ENCODE measurements at regions not wholly inside any gene's neighbourhood (a gene's known extent, or its start where the extent isn't known, plus 50 kb on each side); places are given as distances from the start of the nearest gene placed in this dataset.
"Not testable (repeated sequence)": the region's sequence is repeated elsewhere in the genome, so short reads cannot be mapped to it uniquely, and the experiment has no call there.

DNA sequence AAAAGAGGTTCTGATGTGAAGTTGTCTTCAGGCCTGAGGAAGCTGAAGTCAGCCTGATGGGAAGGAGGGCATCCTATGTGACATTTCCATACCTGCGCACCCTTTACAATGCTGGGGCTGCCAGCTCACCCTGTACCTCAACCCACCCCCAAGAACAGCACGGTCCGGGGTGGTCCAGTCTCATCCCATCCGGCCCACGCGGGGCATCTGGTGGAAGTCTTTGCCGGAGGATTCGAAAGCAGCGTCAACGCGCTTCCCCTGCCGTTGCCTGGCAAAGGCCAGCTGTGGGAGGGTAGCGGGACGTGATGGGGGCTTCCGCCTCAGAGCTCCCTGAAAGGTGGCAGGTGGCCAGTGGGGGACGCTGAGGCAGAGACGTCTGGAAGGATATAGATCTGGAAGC lies 113.6 kb upstream of the ANKRD30BL start:
- H3K9me3 Mint-ChIP-seq = peaks cover 34% of the 10 kb centered on the region
- H3K36me3 Mint-ChIP-seq (ENCODE audit: low read depth) = no peaks in the 10 kb centered on the region
- H3K4me3 Mint-ChIP-seq = no peak overlapping the region
- H3K4me1 Mint-ChIP-seq = no peaks in the 10 kb centered on the region
- TF ChIP-seq, protein P1, sequence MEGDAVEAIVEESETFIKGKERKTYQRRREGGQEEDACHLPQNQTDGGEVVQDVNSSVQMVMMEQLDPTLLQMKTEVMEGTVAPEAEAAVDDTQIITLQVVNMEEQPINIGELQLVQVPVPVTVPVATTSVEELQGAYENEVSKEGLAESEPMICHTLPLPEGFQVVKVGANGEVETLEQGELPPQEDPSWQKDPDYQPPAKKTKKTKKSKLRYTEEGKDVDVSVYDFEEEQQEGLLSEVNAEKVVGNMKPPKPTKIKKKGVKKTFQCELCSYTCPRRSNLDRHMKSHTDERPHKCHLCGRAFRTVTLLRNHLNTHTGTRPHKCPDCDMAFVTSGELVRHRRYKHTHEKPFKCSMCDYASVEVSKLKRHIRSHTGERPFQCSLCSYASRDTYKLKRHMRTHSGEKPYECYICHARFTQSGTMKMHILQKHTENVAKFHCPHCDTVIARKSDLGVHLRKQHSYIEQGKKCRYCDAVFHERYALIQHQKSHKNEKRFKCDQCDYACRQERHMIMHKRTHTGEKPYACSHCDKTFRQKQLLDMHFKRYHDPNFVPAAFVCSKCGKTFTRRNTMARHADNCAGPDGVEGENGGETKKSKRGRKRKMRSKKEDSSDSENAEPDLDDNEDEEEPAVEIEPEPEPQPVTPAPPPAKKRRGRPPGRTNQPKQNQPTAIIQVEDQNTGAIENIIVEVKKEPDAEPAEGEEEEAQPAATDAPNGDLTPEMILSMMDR (IDR thresholded peaks at IDR 0.05) = no peak
- H3K27ac Mint-ChIP-seq = no peak overlapping the region
- no peak for DNase-seq
- peaks cover 8% of the 10 kb centered on the region for H3K27me3 Mint-ChIP-seq (ENCODE audit: low read depth, poor library complexity)

DNA sequence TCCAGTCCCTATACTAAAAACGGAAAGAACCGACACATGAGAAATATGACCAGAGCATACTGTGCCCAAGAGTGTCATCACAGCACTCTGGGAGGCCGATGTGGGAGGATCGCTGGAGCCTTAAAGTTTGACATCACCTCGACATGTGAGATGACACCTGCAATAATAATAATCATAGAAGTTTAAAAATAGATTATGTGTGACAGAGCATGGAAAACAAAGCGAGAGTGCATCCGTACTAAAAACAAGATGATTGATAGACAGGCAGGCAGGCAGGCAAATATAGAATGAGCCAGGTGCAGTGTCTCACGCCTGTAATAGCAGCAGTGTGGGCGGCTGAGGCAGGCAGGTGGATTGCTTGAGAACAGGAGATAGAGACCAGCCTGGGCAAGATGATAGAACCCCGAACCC lies 114.8 kb upstream of the ANKRD30BL start:
- Mint-ChIP-seq H3K4me1 (no peaks in the 10 kb centered on the region), H3K27ac (no peak overlapping the region), H3K36me3 (ENCODE audit: low read depth) (no peaks in the 10 kb centered on the region), H3K27me3 (ENCODE audit: low read depth, poor library complexity) (peaks cover 10% of the 10 kb centered on the region), H3K9me3 (peaks cover 46% of the 10 kb centered on the region), H3K4me3 (no peak overlapping the region)
- DNase-seq = no peak
- TF ChIP-seq, protein P1 (IDR thresholded peaks at IDR 0.05) = no peak

DNA sequence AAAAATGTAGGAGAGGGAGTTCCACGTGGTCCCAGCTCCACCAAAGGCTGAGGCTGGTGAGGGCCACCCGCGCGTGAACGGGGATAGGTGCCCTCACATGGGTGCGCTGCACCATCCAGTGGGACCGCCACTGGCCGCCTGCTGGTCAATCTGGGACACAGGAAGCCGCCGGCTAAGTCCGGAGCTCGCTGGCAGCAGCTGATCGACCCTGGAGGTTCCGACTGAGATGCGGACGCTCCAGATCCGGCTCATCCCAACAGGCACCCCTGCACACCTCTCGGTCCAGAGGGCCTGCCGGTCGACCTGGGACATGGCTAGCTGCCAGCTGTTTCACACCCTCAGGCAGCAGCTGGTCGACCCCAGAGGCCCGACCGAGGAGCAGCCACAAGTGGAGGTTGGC lies 116.5 kb upstream of the ANKRD30BL start:
- H3K27ac Mint-ChIP-seq = no peak overlapping the region
- no peaks in the 10 kb centered on the region for H3K4me1 Mint-ChIP-seq
- no peaks in the 10 kb centered on the region for H3K36me3 Mint-ChIP-seq (ENCODE audit: low read depth)
- DNase-seq = no peak
- TF ChIP-seq, protein P1 (IDR thresholded peaks at IDR 0.05) = no peak
- H3K27me3 Mint-ChIP-seq (ENCODE audit: low read depth, poor library complexity) = peaks cover 10% of the 10 kb centered on the region
- no peak overlapping the region for H3K4me3 Mint-ChIP-seq
- peaks cover 50% of the 10 kb centered on the region for H3K9me3 Mint-ChIP-seq

DNA sequence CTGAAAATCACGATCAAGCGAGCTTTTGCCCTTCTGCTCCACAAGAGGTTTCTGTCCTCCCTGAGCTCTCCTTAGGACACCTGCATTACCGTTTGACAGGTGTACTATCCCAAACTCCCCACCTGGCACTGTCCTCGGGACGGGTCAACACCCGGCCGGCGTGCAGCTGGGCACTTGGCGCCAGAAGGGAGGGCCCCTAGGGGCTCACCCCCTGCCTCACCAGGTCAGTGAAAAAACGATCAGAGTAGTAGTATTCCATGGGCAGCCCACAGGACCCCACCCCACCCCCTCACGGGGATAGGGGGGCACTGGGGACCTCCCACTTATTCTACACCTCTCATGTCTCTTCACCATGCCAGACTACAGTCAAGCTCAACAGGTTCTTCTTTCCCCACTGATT lies 117.6 kb upstream of the ANKRD30BL start:
- H3K36me3 Mint-ChIP-seq (ENCODE audit: low read depth) = no peaks in the 10 kb centered on the region
- H3K9me3 Mint-ChIP-seq = peaks cover 50% of the 10 kb centered on the region
- no peaks in the 10 kb centered on the region for H3K4me1 Mint-ChIP-seq
- H3K27me3 Mint-ChIP-seq (ENCODE audit: low read depth, poor library complexity) = peaks cover 10% of the 10 kb centered on the region
- H3K4me3 Mint-ChIP-seq = no peak overlapping the region
- TF ChIP-seq, protein P1 (IDR thresholded peaks at IDR 0.05) = no peak
- no peak overlapping the region for H3K27ac Mint-ChIP-seq
- DNase-seq = no peak

DNA sequence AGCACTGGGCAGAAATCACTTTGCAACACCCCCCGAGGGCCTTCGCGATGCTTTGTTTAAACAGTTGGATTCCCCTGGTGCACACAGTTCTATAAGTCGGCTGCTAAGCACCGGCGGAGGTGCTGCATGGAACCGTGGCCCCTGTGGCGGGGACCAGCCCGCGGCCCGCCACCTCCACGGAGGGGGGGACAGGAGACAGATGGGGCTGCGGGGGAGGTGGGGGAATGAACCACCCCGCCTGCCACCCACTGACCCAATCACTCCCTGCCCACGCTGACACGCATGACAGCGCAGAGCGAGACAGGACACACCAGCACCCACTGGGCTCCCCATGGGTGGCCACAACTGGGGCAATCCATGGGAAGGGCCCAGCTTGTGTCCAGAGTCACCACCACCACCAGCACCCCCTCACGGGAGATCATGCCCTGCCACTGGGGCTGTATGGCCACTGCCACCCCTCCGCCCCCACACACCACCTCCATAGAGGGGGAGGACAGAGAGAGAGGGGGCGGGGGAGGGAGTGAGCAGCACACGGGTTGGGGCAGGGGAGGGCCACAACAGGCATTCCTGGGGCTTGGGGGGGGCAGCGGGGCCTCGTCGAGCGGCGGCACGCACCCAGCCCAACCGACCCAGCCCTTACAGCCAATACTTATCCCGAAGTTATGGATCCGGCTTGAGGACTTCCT lies 118.3 kb upstream of the ANKRD30BL start:
- no peak for DNase-seq
- Mint-ChIP-seq H3K9me3 (peaks cover 49% of the 10 kb centered on the region), H3K36me3 (ENCODE audit: low read depth) (no peaks in the 10 kb centered on the region), H3K27me3 (ENCODE audit: low read depth, poor library complexity) (peaks cover 10% of the 10 kb centered on the region), H3K4me3 (no peak overlapping the region), H3K4me1 (no peaks in the 10 kb centered on the region), H3K27ac (no peak overlapping the region)
- TF ChIP-seq, protein P1 (IDR thresholded peaks at IDR 0.05) = no peak

DNA sequence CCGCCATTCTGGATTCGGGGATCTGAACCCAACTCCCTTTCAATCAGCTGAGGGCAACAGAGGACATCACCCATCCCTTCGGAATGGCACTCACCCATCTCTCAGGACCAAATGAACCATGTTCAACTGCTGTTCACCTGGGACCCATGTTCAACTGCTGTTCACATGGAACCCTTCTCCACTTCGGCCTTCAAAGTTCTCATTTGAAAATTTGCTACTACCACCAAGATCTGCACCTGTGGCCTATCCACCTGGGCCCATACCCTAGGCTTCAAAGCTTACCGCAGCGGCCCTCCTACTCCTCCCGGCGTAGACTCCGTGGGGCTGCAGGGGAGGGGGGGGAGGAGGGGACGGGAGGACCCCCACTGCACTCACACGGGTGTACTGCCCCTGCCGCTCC lies 119.2 kb upstream of the ANKRD30BL start:
- Mint-ChIP-seq H3K36me3 (ENCODE audit: low read depth) (no peaks in the 10 kb centered on the region), H3K27me3 (ENCODE audit: low read depth, poor library complexity) (peaks cover 7% of the 10 kb centered on the region), H3K4me3 (no peak overlapping the region), H3K9me3 (peaks cover 48% of the 10 kb centered on the region), H3K4me1 (no peaks in the 10 kb centered on the region), H3K27ac (no peak overlapping the region)
- TF ChIP-seq, protein P1 (IDR thresholded peaks at IDR 0.05) = no peak
- no peak for DNase-seq

DNA sequence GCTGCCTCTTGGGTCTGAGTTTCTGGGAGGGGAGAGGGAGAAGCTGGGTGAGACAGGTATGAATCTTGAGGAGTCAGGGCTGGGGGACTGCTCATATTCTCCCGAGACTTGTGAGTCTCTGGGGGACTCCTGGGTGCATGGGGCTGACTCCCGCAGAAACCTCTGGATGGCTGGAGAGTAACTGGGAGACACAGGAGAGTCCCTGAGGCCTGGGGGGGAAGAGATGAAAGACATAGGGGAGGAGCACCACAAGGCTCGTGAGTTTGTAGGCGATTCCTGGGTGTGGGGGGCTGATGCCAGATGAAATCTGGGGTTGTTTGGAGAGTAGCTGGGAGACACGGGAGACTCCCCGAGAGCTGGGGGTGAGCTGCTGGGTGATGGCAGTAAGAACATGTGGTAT lies 120.4 kb upstream of the ANKRD30BL start:
- not testable (repeated sequence) for H3K4me1 Mint-ChIP-seq; H3K27ac Mint-ChIP-seq; H3K36me3 Mint-ChIP-seq (ENCODE audit: low read depth); H3K27me3 Mint-ChIP-seq (ENCODE audit: low read depth, poor library complexity); H3K4me3 Mint-ChIP-seq; DNase-seq
- H3K9me3 Mint-ChIP-seq = peaks cover 37% of the 10 kb centered on the region
